Stimulated activated CD8-positive, alpha-beta memory T cell treated with anti-CD3 and anti-CD28 coated beads, Interleukin-2, amount 100 ng/mL, for 48 hours (primary cell): ENCODE measurements at regions not wholly inside any gene's neighbourhood (a gene's known extent, or its start where the extent isn't known, plus 50 kb on each side); places are given as distances from the start of the nearest gene placed in this dataset.

Experiments
- DNase-seq, 2 donors: peaks; one replicate each; pipeline ENCODE4 v3.0.0-alpha.2; 2020; ENCODE audit warnings: low read depth in 2 of 2

DNA sequence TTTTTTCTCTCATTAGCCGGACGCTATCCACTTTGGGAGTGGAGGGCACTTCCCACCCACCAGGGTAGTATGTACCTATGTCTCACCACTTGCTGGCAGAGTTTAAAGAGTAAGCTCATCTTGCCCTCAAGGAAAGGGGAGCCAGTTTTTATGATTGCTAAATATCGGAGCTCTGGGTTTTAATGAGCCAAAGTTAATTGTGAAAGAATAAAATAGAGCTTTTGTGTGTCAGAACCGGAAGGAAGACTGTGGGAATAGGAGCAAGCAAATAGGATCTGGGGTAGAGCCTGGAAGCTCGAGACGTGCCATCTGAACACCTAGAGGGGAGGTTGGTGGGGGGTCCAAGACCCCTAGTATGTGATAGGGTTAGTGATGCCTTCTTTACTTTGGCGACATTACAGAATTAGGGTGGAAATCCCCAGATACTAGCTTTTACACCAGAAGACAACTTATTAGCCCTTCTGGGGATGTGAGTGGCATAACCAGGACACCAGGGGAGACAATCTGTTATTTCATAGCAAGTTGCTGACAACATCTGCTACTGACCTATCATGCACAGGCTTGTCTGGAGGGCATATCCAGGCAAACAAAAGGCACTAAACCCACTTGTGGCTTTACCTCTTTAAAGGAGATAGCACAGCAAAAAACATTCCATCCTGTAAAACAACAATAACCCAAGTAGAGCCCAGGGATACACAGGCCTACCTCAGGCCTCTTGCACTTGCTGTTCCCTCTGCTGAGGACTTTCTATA is 333.8 kb downstream of the ZNF621 start:
- DNase-seq: no peak

DNA sequence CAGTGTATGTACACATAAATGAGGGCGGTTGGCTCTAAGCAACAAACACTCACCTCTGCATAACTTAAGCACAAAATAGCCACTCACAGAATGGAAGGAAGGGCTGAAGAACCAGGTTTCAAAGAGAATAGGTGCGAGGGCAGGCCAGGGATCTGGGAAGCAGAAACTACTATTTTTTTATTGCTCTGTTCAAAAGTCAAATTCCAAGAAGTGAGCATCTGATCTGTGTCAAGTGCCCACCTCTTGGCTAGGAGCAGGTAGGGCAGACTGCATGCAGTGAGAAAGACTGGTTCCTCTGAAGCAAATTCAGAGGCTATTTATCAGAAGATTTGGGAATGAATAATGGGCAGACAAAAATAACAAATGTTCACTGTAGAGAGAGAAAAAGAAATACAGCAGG is 336.4 kb upstream of the CTNNB1 start:
- no peak for DNase-seq

GRCh38 chr3:40864146-40864782 is 335.0 kb upstream of the CTNNB1 start:
- DNase-seq: no peak

DNA sequence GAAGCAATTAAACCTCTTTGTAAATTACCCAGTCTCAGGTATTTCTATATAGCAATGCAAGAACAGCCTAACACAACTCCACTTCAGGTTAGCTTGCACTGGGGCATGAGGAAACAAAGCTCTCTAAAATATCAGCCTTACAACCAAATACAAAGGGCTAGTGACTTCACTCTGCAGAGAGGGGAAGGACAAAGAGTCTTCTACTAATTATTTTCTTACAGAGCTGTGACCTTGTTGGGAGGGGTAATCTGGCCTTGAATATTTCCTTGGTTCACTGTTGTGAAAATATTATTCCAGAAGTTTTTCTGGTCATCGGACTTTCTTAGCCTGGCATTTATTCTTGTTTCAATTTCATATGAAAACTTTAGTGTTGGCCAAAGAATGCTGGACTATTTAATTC is 334.4 kb upstream of the CTNNB1 start:
- no peak for DNase-seq

DNA sequence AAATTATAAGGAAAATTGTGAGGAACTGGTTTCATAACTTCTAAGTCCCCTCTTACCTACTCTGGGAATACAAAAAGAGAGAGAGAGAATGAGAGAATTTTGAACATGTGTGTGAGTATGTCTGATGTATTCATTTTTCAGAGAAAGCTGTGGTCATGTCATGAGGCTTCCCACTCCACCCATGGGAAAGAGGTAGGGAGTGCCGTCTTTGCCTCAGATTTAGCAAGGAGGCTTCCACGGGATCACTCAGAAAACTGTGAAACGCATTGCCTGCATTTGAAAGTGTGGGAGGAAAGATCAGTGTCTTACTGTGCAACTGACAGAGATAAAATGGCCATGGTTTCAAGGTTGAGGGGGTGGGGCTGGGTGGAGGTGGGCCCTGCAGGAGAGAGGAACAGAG is 331.5 kb upstream of the CTNNB1 start:
- DNase-seq: no peak

GRCh38 chr3:40869013-40869412 is 330.3 kb upstream of the CTNNB1 start:
- DNase-seq: no peak

DNA sequence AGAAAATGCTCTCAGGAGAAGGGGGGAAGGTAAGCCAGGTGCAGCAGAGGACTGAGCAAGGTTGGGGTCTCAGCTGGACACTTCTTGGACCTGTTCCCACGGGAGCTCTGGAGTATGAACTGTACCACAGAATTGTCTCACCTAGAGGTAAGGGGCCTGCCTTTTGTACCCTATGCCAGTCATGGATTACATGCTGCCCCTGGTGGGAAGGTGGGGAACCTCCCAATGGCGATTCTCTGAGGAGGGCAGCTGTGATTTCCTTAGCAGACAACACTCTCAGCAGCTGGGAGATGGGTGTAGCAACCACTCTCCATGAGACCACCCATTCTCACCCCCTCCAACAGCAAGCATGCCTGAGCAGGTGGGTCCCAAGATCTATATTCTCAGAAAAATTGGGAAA is 329.4 kb upstream of the CTNNB1 start:
- no peak for DNase-seq

GRCh38 chr3:40871394-40871793 is 327.9 kb upstream of the CTNNB1 start:
- DNase-seq: no peak

DNA sequence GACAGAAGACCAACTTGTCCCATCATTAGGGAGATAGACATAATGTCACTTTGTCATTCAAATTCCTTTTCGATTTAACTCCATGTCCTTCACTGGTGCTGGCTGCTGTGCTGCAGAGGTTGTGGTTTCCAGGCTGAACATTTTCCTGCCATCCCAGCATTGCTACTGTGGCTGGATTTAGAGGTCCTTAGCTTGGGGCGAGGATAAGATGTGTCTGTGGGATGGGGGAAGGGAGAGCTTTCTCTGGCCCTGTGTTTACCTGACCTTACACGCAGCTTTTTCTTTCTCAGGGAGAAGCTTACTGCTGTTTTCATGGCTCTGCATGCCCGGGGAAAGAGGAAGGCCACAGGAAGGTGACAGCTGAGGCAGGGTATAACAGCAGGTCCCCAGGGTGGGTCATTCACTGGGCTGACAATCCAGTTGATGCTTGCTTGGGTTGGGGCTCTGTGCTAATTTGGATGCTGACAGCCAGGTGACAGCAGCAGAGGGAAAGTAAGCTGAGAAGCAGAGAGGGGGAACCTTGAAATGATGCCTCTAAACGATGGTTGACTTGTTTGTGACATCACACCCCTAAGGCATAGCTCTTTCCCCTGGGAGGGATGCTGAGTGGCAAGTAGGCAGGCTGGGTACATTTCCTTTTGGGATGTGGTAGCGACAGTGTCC is 326.9 kb upstream of the CTNNB1 start:
- no peak for DNase-seq

GRCh38 chr3:40873476-40873875 is 325.8 kb upstream of the CTNNB1 start:
- DNase-seq: no peak

GRCh38 chr3:40873934-40874699 is 325.2 kb upstream of the CTNNB1 start:
- no peak for DNase-seq

- no peak for DNase-seq
Observed at GRCh38 chr3:40875581-40875980, 323.7 kb upstream of the CTNNB1 start.

DNA sequence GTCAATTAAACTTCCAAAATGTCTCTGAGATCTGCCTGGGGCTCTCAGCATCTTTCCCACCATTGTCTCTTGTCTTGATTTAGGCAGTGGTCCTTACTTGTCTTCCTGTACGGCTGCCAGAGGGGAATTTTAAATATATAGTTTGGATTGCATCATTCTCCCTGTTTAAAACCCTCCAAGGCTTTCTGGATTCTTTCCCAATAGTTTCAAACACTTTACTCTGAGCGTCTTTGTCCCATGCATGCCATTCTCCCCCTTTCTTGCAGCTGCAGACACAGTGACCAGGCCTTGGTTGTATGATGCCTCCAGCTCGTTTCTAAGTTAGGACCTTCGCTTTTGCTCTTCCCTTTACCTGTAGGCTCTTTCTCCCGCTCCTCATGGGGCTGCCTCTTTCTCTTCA is 323.3 kb upstream of the CTNNB1 start:
- DNase-seq: no peak

DNA sequence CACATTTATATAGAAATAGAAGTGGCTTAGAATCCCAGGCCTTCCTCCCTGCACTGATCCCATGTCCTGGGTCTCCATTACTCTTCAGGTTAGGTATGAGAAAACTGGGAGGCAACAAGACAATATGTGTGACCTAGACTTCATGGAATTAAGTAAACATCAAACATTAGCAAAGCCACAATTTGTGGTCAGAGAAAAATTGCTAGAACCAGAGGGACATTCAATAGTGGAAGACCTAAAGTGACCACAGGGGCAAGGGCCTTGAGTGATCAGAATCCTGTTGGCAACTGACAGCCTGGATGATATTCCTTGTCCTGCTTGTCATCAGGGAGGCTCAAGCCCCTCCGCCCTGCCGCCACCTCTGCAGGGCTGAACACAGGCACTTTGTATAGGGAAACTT is 322.8 kb upstream of the CTNNB1 start:
- no peak for DNase-seq

GRCh38 chr3:40877631-40878463 is 321.5 kb upstream of the CTNNB1 start:
- no peak for DNase-seq

DNA sequence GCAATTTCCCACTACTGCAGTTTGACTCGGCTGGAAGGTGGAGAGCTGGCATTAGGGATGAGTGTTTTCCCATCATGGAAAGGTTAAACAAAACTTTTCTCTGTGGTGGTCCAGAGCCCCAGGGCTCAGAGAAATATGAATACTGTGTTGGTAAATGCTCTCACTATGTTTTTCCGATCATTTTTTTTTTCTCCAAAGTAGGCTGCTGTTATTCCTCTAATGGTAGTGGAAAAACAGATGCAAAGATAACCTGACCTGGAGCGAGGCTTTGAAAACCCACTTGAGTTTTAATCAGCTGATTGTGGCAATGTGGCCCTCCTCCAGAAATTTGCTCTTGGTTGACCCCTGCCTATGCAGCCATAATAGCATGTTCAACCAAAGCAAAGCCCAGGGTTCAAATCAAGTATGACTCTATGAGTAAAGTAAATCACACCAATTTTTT is 320.8 kb upstream of the CTNNB1 start:
- no peak for DNase-seq

DNA sequence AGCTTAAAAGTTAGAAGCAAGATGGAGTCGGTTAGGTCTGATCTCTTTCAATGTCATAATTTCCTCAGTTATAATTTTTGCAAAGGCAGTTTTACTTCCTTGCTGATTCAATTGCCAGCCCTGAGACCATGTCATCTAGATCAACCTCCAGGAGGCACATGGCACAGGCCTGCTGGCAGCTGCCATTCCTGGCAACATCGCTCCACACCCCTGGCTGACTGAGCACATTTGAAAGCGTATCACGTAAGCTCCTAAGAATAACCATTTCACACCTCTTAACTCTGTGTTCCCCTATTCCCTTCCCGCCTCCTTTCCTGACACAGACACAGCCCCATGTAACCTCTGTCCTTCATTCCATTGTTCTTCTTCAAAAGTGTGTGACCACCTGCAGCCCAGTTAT is 313.9 kb upstream of the CTNNB1 start:
- DNase-seq: no peak

DNA sequence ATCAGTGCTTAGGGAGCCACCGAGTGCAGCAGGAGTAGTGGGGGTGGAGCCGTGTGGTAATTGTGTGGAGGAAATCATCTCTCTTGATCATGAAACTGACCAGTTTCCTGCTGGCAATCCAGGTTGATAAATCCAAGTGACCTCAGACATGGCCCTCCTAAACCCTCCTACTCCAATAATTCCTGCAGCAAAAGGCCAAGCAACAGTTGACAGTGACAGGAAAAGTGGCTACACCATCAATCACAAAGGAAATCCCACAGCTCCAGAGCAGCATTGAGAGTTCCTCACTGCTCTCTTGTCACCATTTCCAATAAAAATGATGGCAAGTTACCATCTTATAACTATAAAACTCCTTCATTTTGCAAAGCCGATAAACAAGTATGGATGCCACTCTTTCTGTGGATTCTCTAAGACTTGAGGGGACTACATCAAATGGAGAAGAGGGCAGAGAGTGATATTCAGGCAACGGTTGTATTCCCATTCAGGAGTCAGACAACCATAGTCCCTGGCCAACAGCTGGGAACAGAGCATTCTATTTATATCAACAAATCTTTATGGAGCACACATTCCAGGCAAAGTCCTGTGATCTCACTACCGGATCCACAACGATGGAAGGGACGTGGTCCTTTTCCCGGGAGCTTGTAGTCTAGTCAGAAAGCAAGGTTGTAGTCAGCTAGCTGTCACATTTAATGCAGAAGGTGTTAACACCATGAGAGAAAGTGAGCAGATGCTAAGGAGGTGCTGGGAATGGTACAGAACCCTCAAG is 312.5 kb upstream of the CTNNB1 start:
- no peak for DNase-seq

DNA sequence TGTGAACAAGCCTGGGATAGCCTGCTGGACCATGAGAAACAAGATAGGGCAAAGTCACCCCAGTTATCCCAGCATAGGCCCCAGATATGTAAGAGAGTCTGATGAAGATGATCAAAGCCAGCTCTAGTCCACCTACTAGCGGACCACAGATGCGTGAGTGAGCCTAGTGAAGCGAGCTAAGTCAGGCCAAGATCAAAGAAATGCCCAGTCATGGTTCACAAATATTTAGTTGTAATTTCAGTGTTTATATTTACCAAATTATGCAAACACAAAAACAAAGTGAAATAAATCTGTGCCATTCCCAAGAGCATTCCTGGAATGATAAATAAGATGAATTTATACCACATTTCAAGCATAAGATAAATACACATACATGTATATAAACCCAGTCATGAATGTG is 308.1 kb upstream of the CTNNB1 start:
- DNase-seq: no peak

DNA sequence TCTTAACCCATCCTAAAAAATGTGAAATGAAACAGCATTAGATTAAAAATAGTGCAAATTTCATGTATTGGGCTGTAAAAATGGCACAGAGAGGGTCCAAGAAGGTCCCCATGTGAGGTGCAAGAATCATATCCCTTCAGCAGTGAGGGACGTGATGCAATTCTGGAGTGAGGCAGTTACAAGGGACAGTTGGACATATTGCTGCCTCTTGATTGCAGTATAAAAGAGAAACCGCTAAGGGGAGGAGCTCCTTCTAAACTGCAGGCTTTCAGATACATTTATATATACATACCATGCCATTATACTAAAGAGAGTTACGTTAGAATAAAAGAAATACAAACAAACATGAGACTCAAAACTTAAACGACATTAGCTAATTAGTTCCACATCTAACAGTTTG is 304.2 kb upstream of the CTNNB1 start:
- no peak for DNase-seq

DNA sequence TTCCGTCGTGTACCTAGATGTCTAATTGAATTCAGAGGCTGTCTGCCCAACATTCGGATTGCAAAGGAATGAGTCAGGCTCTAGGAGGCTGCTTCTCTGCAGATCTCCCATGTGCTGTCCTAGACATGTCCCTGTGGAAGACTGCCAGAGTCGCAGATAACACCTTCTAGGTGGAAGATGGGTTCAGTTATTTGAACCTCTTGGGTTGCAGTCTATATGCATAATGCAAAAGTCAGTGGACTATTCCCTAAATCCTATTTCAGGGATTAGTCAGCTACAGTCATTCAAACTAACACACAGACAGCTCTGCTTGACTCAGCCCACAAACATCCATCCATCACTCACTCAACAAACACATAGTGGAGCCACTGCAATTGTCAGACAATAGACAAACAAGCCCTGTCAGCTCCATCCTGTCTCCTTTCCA is 300.0 kb upstream of the CTNNB1 start:
- DNase-seq: no peak
